Natural killer cell (primary cell): ENCODE measurements at regions not wholly inside any gene's neighbourhood (a gene's known extent, or its start where the extent isn't known, plus 50 kb on each side); places are given as distances from the start of the nearest gene placed in this dataset.

Source experiments
- ATAC-seq, 3 donors: fragments of 150-1000 bp in 2 of 3; fragments of 200-7000 bp in 1 of 3; cut with Tn5 transposase; 1 replicate in 1 of 3; 2 replicates in 2 of 3; pipeline ENCODE4 v1.10.0; 2021; ENCODE audit warnings: mild to moderate bottlenecking in 2 of 3, moderate library complexity in 2 of 3
- DNase-seq, 2 donors: peaks; one replicate each; pipeline versions ENCODE4 v3.0.0 to v3.0.0-alpha.2; 2013 to 2021; ENCODE audit warnings: mixed read lengths in 1 of 2
- H3K27ac ChIP-seq: one replicate; pipeline ENCODE4 v1.5.1; 2013; ENCODE audit warnings: mild to moderate bottlenecking, low read length
- H3K27me3 ChIP-seq: one replicate; pipeline ENCODE4 v1.6.1; 2013; ENCODE audit warnings: low read length; ENCODE audit not compliant: control insufficient read depth, insufficient read depth
- H3K36me3 ChIP-seq: one replicate; pipeline ENCODE4 v1.6.1; 2013; ENCODE audit warnings: low read length; ENCODE audit not compliant: control insufficient read depth, insufficient read depth
- H3K4me1 ChIP-seq: one replicate; pipeline ENCODE4 v1.6.1; 2013; ENCODE audit warnings: low read length; ENCODE audit not compliant: control insufficient read depth, insufficient read depth
- H3K4me3 ChIP-seq: one replicate; pipeline ENCODE4 v1.5.1; 2013; ENCODE audit warnings: low read length
- H3K9me3 ChIP-seq: one replicate; pipeline ENCODE4 v1.6.1; 2013; ENCODE audit warnings: low read length; ENCODE audit not compliant: control insufficient read depth, insufficient read depth
- H3K27ac Mint-ChIP-seq, 2 donors: one replicate each; pipeline ENCODE4 v1.8.0; 2022; ENCODE audit warnings: mild to moderate bottlenecking in 2 of 2, mixed read lengths in 2 of 2, moderate library complexity in 1 of 2
- H3K27me3 Mint-ChIP-seq, 2 donors: one replicate each; pipeline ENCODE4 v1.8.0; 2022; ENCODE audit warnings: low read depth in 2 of 2, mixed read lengths in 2 of 2
- H3K36me3 Mint-ChIP-seq: one replicate; pipeline ENCODE4 v1.8.0; 2022; ENCODE audit warnings: mixed read lengths
- H3K4me1 Mint-ChIP-seq, 2 donors: one replicate each; pipeline ENCODE4 v1.8.0; 2022; ENCODE audit warnings: mixed read lengths in 2 of 2
- H3K4me3 Mint-ChIP-seq: one replicate; pipeline ENCODE4 v1.8.0; 2022; ENCODE audit warnings: mild to moderate bottlenecking, moderate library complexity, mixed read lengths
- H3K9me3 Mint-ChIP-seq, 2 donors: one replicate each; pipeline ENCODE4 v1.8.0; 2022; ENCODE audit warnings: mixed read lengths in 2 of 2
- CTCF ChIP-seq: fragments of 200-600 bp; IDR thresholded peaks from one replicate; pipeline ENCODE4 v1.8.0; 2022; ENCODE audit warnings: antibody characterized with exemption
- WGBS: methylation state at CpG from one replicate; pipeline ENCODE4 v1.1.7; 2013; ENCODE audit warnings: missing lambda C conversion rate; ENCODE audit not compliant: insufficient coverage; 5-methylcytosine and 5-hydroxymethylcytosine counted together
- intact Hi-C: fragments of 100-400 bp; cut with micrococcal nuclease; formaldehyde crosslinking; loops from one replicate; pipeline ENCODE4 v1.14.2; 2022

GRCh38 chr12:45586486-45586885 lies 143.0 kb upstream of the ARID2 start:
- H3K27me3 ChIP-seq: no peaks in the 10 kb centered on the region
- ATAC-seq (no peak), DNase-seq (no peak)
- no peaks in the 10 kb centered on the region for H3K9me3 Mint-ChIP-seq
- no peaks in the 10 kb centered on the region for H3K9me3 ChIP-seq
- no peak for TF ChIP-seq CTCF
- H3K4me3 ChIP-seq: no peak overlapping the region
- peaks cover 0 to 4% of the 10 kb centered on the region in 2 donors for H3K27me3 Mint-ChIP-seq
- no peaks in the 10 kb centered on the region for H3K36me3 ChIP-seq
- intact Hi-C loops: no loop called here
- no peaks in the 10 kb centered on the region for H3K36me3 Mint-ChIP-seq
- H3K4me3 Mint-ChIP-seq: no peak overlapping the region
- WGBS: 94% methylated on average over 18 of the region's 18 CpGs
- H3K4me1 Mint-ChIP-seq: no peaks in the 10 kb centered on the region
- no peaks in the 10 kb centered on the region for H3K4me1 ChIP-seq
- no peak overlapping the region for H3K27ac Mint-ChIP-seq
- H3K27ac ChIP-seq: no peak overlapping the region

GRCh38 chr12:45587012-45587411 lies 142.5 kb upstream of the ARID2 start:
- no peaks in the 10 kb centered on the region for H3K4me1 ChIP-seq
- H3K4me3 ChIP-seq: no peak overlapping the region
- no peak overlapping the region for H3K27ac ChIP-seq
- no peak overlapping the region for H3K27ac Mint-ChIP-seq
- H3K36me3 Mint-ChIP-seq: no peaks in the 10 kb centered on the region
- no peak overlapping the region for H3K4me3 Mint-ChIP-seq
- H3K27me3 Mint-ChIP-seq: peaks cover 0 to under 1% of the 10 kb centered on the region in 2 donors
- H3K9me3 Mint-ChIP-seq: no peaks in the 10 kb centered on the region
- WGBS: no CpG with 5 or more reads among the region's 2 CpGs
- intact Hi-C loops: no loop called here
- DNase-seq (no peak), ATAC-seq (no peak)
- H3K36me3 ChIP-seq: no peaks in the 10 kb centered on the region
- no peak for TF ChIP-seq CTCF
- no peaks in the 10 kb centered on the region for H3K9me3 ChIP-seq
- no peaks in the 10 kb centered on the region for H3K27me3 ChIP-seq
- no peaks in the 10 kb centered on the region for H3K4me1 Mint-ChIP-seq

GRCh38 chr12:45587877-45588533 lies 141.5 kb upstream of the ARID2 start:
- Histone ChIP-seq H3K9me3 (no peaks in the 10 kb centered on the region), H3K27ac (no peak overlapping the region), H3K27me3 (no peaks in the 10 kb centered on the region), H3K36me3 (no peaks in the 10 kb centered on the region), H3K4me1 (no peaks in the 10 kb centered on the region), H3K4me3 (no peak overlapping the region)
- DNase-seq (peak in 1 of 2 donors; percentile 9), ATAC-seq (no peak)
- H3K36me3 Mint-ChIP-seq: no peaks in the 10 kb centered on the region
- H3K4me1 Mint-ChIP-seq: no peaks in the 10 kb centered on the region
- no peak overlapping the region for H3K27ac Mint-ChIP-seq
- no peaks in the 10 kb centered on the region for H3K9me3 Mint-ChIP-seq
- intact Hi-C loops: no loop called here
- TF ChIP-seq CTCF: no peak
- no peak overlapping the region for H3K4me3 Mint-ChIP-seq
- WGBS: 90% methylated on average over 3 of the region's 3 CpGs
- no peaks in the 10 kb centered on the region for H3K27me3 Mint-ChIP-seq

GRCh38 chr12:45590646-45591045 lies 138.9 kb upstream of the ARID2 start:
- WGBS: 43% methylated on average over 1 of the region's 2 CpGs
- no peaks in the 10 kb centered on the region for H3K4me1 ChIP-seq
- H3K27ac Mint-ChIP-seq: no peak overlapping the region
- intact Hi-C loops: no loop called here
- no peaks in the 10 kb centered on the region for H3K36me3 Mint-ChIP-seq
- no peaks in the 10 kb centered on the region for H3K36me3 ChIP-seq
- DNase-seq (no peak), ATAC-seq (no peak)
- no peak for TF ChIP-seq CTCF
- no peaks in the 10 kb centered on the region for H3K27me3 ChIP-seq
- no peaks in the 10 kb centered on the region for H3K9me3 Mint-ChIP-seq
- H3K4me3 ChIP-seq: no peak overlapping the region
- H3K27ac ChIP-seq: no peak overlapping the region
- H3K4me3 Mint-ChIP-seq: no peak overlapping the region
- no peaks in the 10 kb centered on the region for H3K9me3 ChIP-seq
- peaks cover 0 to 3% of the 10 kb centered on the region in 2 donors for H3K27me3 Mint-ChIP-seq
- no peaks in the 10 kb centered on the region for H3K4me1 Mint-ChIP-seq
